KMS-11 (cell line): ENCODE measurements at regions not wholly inside any gene's neighbourhood (a gene's known extent, or its start where the extent isn't known, plus 50 kb on each side); places are given as distances from the start of the nearest gene placed in this dataset.

ENCODE experiments used
- H2AFZ ChIP-seq: fragments of 200-600 bp; sonication (generic); 2 replicates; pipeline ENCODE4 v1.6.1; 2016; ENCODE audit warnings: antibody characterized with exemption, mixed run types, low read depth
- H3K27ac ChIP-seq: fragments of 200-600 bp; sonication (generic); 2 replicates; pipeline ENCODE4 v1.6.1; 2016; ENCODE audit warnings: mild to moderate bottlenecking, mixed run types
- H3K27me3 ChIP-seq: fragments of 200-600 bp; sonication (generic); 2 replicates; pipeline ENCODE4 v1.6.1; 2017; ENCODE audit warnings: mild to moderate bottlenecking, low read depth, mixed run types, moderate library complexity; ENCODE audit not compliant: insufficient read depth
- H3K36me3 ChIP-seq: fragments of 200-600 bp; sonication (generic); 2 replicates; pipeline ENCODE4 v1.6.1; 2017; ENCODE audit warnings: mild to moderate bottlenecking, mixed run types; ENCODE audit not compliant: insufficient read depth
- H3K4me1 ChIP-seq: fragments of 200-600 bp; sonication (generic); 2 replicates; pipeline ENCODE4 v1.6.1; 2016; ENCODE audit warnings: mild to moderate bottlenecking, low read depth, mixed run types; ENCODE audit not compliant: poor library complexity, severe bottlenecking
- H3K4me2 ChIP-seq: fragments of 200-600 bp; sonication (generic); 2 replicates; pipeline ENCODE4 v1.7.0; 2016; ENCODE audit warnings: mild to moderate bottlenecking, mixed run types
- H3K4me3 ChIP-seq: fragments of 200-600 bp; sonication (generic); IDR thresholded peaks from 2 replicates; pipeline ENCODE4 v1.6.1; 2017; ENCODE audit warnings: low read depth, low read length, mixed read lengths; ENCODE audit not compliant: insufficient read depth
- H3K79me2 ChIP-seq: fragments of 200-600 bp; sonication (generic); 2 replicates; pipeline ENCODE4 v1.6.1; 2016; ENCODE audit warnings: low read depth, mixed run types; ENCODE audit not compliant: insufficient read depth
- H3K9ac ChIP-seq: fragments of 200-600 bp; sonication (generic); 2 replicates; pipeline ENCODE4 v1.6.1; 2016; ENCODE audit warnings: mild to moderate bottlenecking, mixed run types
- H4K20me1 ChIP-seq: fragments of 200-600 bp; sonication (generic); 2 replicates; pipeline ENCODE4 v1.6.1; 2016; ENCODE audit warnings: mild to moderate bottlenecking, mixed run types; ENCODE audit not compliant: insufficient read depth
- TF ChIP-seq, protein P1 (sequence below): fragments of 200-600 bp; sonication (generic); conservative IDR thresholded peaks from 2 replicates; pipeline ENCODE4 v1.6.1; 2017; ENCODE audit warnings: low read depth, mild to moderate bottlenecking, antibody characterized with exemption, low read length, moderate library complexity, mixed read lengths

- TF ChIP-seq, protein P1, sequence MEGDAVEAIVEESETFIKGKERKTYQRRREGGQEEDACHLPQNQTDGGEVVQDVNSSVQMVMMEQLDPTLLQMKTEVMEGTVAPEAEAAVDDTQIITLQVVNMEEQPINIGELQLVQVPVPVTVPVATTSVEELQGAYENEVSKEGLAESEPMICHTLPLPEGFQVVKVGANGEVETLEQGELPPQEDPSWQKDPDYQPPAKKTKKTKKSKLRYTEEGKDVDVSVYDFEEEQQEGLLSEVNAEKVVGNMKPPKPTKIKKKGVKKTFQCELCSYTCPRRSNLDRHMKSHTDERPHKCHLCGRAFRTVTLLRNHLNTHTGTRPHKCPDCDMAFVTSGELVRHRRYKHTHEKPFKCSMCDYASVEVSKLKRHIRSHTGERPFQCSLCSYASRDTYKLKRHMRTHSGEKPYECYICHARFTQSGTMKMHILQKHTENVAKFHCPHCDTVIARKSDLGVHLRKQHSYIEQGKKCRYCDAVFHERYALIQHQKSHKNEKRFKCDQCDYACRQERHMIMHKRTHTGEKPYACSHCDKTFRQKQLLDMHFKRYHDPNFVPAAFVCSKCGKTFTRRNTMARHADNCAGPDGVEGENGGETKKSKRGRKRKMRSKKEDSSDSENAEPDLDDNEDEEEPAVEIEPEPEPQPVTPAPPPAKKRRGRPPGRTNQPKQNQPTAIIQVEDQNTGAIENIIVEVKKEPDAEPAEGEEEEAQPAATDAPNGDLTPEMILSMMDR = no peak
- Histone ChIP-seq H3K27ac (no peak overlapping the region), H3K79me2 (no peaks in the 10 kb centered on the region), H2AFZ (no peak overlapping the region), H3K4me2 (no peak overlapping the region), H4K20me1 (no peaks in the 10 kb centered on the region), H3K4me1 (no peaks in the 10 kb centered on the region), H3K4me3 (no peak overlapping the region), H3K9ac (no peak overlapping the region), H3K36me3 (no peaks in the 10 kb centered on the region), H3K27me3 (no peaks in the 10 kb centered on the region)
Observed at GRCh38 chr20:6708010-6708409, 59.5 kb upstream of the BMP2 start.

GRCh38 chr20:6707321-6707831, 60.1 kb upstream of the BMP2 start:
- Histone ChIP-seq H4K20me1 (no peaks in the 10 kb centered on the region), H3K4me3 (no peak overlapping the region), H3K4me2 (no peak overlapping the region), H2AFZ (no peak overlapping the region), H3K27me3 (no peaks in the 10 kb centered on the region), H3K4me1 (no peaks in the 10 kb centered on the region), H3K27ac (no peak overlapping the region), H3K36me3 (no peaks in the 10 kb centered on the region), H3K9ac (no peak overlapping the region), H3K79me2 (no peaks in the 10 kb centered on the region)
- TF ChIP-seq, protein P1 = no peak

DNA sequence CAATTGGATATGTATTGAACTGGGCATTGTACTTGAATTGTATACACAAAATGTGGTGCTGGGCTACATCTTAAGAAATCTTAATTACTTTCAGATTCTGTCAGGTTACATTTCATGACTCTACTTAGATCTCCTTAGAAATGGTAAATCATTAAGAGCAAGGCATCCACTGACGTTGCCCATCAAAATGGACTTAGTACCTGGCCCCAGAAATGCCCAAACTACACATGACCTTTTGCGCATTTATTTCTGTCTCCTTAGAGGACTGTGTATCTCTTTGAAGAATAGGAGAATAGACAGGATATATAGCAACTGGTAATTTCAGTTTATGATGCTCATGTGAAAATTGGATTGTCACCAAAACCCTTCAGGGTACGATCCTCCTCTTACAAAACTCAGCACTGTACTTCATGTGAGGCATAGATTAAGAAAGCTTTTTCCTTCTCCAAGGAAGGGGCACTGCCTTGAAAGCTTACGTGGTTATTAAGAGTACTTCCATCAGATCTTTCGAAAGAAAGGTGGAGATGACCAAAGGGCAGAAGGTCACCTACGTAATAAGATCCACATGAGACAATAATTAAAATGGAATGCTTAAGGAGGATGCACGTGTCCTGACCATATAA, 61.4 kb upstream of the BMP2 start:
- H3K36me3 ChIP-seq = no peaks in the 10 kb centered on the region

DNA sequence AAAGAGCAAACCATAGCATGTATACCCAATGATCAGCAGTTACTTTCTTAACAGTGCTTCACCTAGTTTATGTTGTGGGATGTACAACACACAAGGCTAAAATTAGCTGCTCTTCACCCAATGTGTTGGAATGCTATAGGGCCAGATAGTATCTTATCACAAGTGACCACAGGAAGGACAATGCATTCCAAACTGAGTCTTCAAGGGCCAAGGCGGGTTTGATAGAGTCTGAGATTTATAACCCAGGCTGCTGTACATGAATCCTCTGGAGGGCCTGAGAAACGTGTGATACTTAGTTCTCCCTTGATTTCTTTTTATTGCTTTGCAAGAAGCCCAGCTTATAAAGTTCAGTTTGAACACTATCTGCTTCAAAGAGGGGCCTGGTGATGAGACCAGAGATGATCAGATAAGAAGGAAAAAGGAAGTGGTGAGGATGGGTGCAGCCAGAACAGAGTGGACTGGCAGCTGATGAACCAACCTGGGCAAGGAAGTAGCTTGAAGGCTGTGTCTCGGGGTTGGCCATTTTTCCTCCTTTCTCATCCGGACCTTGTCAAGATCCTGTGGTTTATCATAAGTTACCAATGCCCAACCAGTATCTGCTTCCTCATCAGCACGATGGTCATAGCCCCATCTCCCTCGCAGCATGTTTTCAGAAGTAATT, 62.2 kb upstream of the BMP2 start:
- no peaks in the 10 kb centered on the region for H3K79me2 ChIP-seq
- no peaks in the 10 kb centered on the region for H3K27me3 ChIP-seq
- no peak overlapping the region for H2AFZ ChIP-seq
- H3K4me2 ChIP-seq = no peak overlapping the region
- H4K20me1 ChIP-seq = no peaks in the 10 kb centered on the region
- no peak overlapping the region for H3K9ac ChIP-seq
- TF ChIP-seq, protein P1 = no peak
- H3K27ac ChIP-seq = no peak overlapping the region
- H3K4me3 ChIP-seq = no peak overlapping the region
- no peaks in the 10 kb centered on the region for H3K36me3 ChIP-seq
- H3K4me1 ChIP-seq = no peaks in the 10 kb centered on the region

More for the DNA sequence above, 61.4 kb upstream of the BMP2 start:
- TF ChIP-seq, protein P1 = no peak
- Histone ChIP-seq H3K4me2 (no peak overlapping the region), H3K4me1 (no peaks in the 10 kb centered on the region), H3K9ac (no peak overlapping the region), H3K4me3 (no peak overlapping the region), H3K79me2 (no peaks in the 10 kb centered on the region), H2AFZ (no peak overlapping the region), H3K27me3 (no peaks in the 10 kb centered on the region), H3K27ac (no peak overlapping the region), H4K20me1 (no peaks in the 10 kb centered on the region)
